HEK293 (cell line): ENCODE measurements at regions not wholly inside any gene's neighbourhood (a gene's known extent, or its start where the extent isn't known, plus 50 kb on each side); places are given as distances from the start of the nearest gene placed in this dataset.

Source experiments
- CTCF ChIA-PET: fragments of 350-600 bp; formaldehyde crosslinking; extraction: SDS; loops from one replicate; lab custom pipeline; 2021; ENCODE audit warnings: antibody characterized with exemption; lab: Yijun Ruan, JAX
- POLR2A ChIA-PET: fragments of 300-600 bp; formaldehyde crosslinking; extraction: SDS; loops from one replicate; lab custom pipeline; 2020; ENCODE audit warnings: antibody characterized with exemption, inconsistent platforms; lab: Yijun Ruan, JAX
- H3K27ac ChIP-seq: fragments of 200-500 bp; sonication (Bioruptor generic); 2 replicates; pipeline ENCODE4 v1.5.1; 2014; ENCODE audit warnings: low read depth, low read length, control low read depth, inconsistent platforms; ENCODE audit errors: extremely low read depth
- H3K36me3 ChIP-seq, 2 experiments: fragments of 200-500 bp in 1 of 2; sonication (Bioruptor generic) in 1 of 2; 1 replicate in 1 of 2; 2 replicates in 1 of 2; pipeline ENCODE4 v1.5.1; 2014 to 2017; ENCODE audit warnings: inconsistent platforms in 2 of 2, low read length in 2 of 2; ENCODE audit not compliant: control insufficient read depth in 2 of 2, insufficient read depth in 1 of 2
- H3K4me1 ChIP-seq: fragments of 200-500 bp; sonication (Bioruptor generic); 2 replicates; pipeline ENCODE4 v1.5.1; 2014; ENCODE audit warnings: mild to moderate bottlenecking, low read length, inconsistent platforms; ENCODE audit not compliant: control insufficient read depth, insufficient read depth
- H3K4me3 ChIP-seq: 2 replicates; pipeline ENCODE4 v1.5.1; 2011; ENCODE audit warnings: low read depth, mild to moderate bottlenecking, control low read depth, low read length, moderate library complexity
- H3K9me3 ChIP-seq: fragments of 200-500 bp; sonication (Bioruptor generic); 2 replicates; pipeline ENCODE4 v1.5.1; 2014; ENCODE audit warnings: low read depth, low read length, inconsistent platforms; ENCODE audit not compliant: control insufficient read depth, insufficient read depth
- BCL11A ChIP-seq: fragments of 450-650 bp; formaldehyde crosslinking; IDR thresholded peaks from 2 replicates; pipeline ENCODE4 v1.5.1; 2016; ENCODE audit warnings: low read depth, missing biosample characterization, missing genetic modification characterization
- CTCF ChIP-seq: fragments of 450-650 bp; formaldehyde crosslinking; IDR thresholded peaks from 2 replicates; pipeline ENCODE4 v1.5.1; 2016; ENCODE audit warnings: missing biosample characterization, missing genetic modification characterization
- FEZF1 ChIP-seq: fragments of 450-650 bp; formaldehyde crosslinking; IDR thresholded peaks from 2 replicates; pipeline ENCODE4 v1.5.1; 2016; ENCODE audit warnings: missing biosample characterization, missing genetic modification characterization
- IKZF3 ChIP-seq: fragments of 450-650 bp; IDR thresholded peaks from 2 replicates; pipeline ENCODE4 v1.5.0; 2018; ENCODE audit warnings: missing biosample characterization, mild to moderate bottlenecking, missing genetic modification characterization, moderate library complexity
- SETDB1 ChIP-seq: IDR thresholded peaks from one replicate; pipeline ENCODE4 v1.6.1; 2017; ENCODE audit warnings: mild to moderate bottlenecking, low read length, moderate library complexity, mixed read lengths; ENCODE audit not compliant: insufficient read length
- ZBTB10 ChIP-seq: fragments of 450-650 bp; formaldehyde crosslinking; IDR thresholded peaks from 2 replicates; pipeline ENCODE4 v1.5.1; 2016; ENCODE audit warnings: missing biosample characterization, missing genetic modification characterization
- ZBTB11 ChIP-seq: fragments of 450-650 bp; formaldehyde crosslinking; conservative IDR thresholded peaks from 2 replicates; pipeline ENCODE4 v1.5.1; 2016; ENCODE audit warnings: low read depth, missing biosample characterization, missing genetic modification characterization
- ZBTB48 ChIP-seq: fragments of 450-650 bp; formaldehyde crosslinking; IDR thresholded peaks from 2 replicates; pipeline ENCODE4 v1.5.1; 2016; ENCODE audit warnings: missing biosample characterization, missing genetic modification characterization
- ZNF132 ChIP-seq: fragments of 450-650 bp; formaldehyde crosslinking; IDR thresholded peaks from 2 replicates; pipeline ENCODE4 v1.5.1; 2017; ENCODE audit warnings: missing biosample characterization, missing genetic modification characterization, borderline replicate concordance
- ZNF221 ChIP-seq: fragments of 450-650 bp; formaldehyde crosslinking; IDR thresholded peaks from 2 replicates; pipeline ENCODE4 v1.5.1; 2017; ENCODE audit warnings: missing biosample characterization, missing genetic modification characterization, borderline replicate concordance
- ZNF48 ChIP-seq: fragments of 450-650 bp; formaldehyde crosslinking; IDR thresholded peaks from 2 replicates; pipeline ENCODE4 v1.5.1; 2016; ENCODE audit warnings: missing biosample characterization, missing genetic modification characterization
- ZNF518A ChIP-seq: fragments of 450-650 bp; formaldehyde crosslinking; conservative IDR thresholded peaks from 2 replicates; pipeline ENCODE4 v1.5.1; 2016; ENCODE audit warnings: low read depth, missing biosample characterization, missing genetic modification characterization
- ZNF580 ChIP-seq: fragments of 450-650 bp; formaldehyde crosslinking; IDR thresholded peaks from 2 replicates; pipeline ENCODE4 v1.5.1; 2016; ENCODE audit warnings: missing biosample characterization, missing genetic modification characterization
- ZNF645 ChIP-seq: fragments of 450-650 bp; formaldehyde crosslinking; IDR thresholded peaks from 2 replicates; pipeline ENCODE4; 2016; ENCODE audit warnings: missing biosample characterization, missing genetic modification characterization
- ZNF76 ChIP-seq: fragments of 450-650 bp; formaldehyde crosslinking; IDR thresholded peaks from 2 replicates; pipeline ENCODE4; 2016; ENCODE audit warnings: low read depth, missing biosample characterization, missing genetic modification characterization, borderline replicate concordance

GRCh38 chr5:115432691-115433090, 111.9 kb downstream of the FEM1C start:
- no peak overlapping the region for H3K4me3 ChIP-seq
- H3K9me3 ChIP-seq = no peaks in the 10 kb centered on the region
- no peaks in the 10 kb centered on the region for H3K36me3 ChIP-seq
- ChIA-PET CTCF (interaction anchor here (0.5 kb wide), 1 partner anchor 127 kb away, joined by 3 read pairs; no protein-coding TSS in a partner anchor), POLR2A (no interaction called here)
- H3K4me1 ChIP-seq = 0 out of 2 replicates have a peak, but pooled peaks cover 5% of the 10 kb centered on the region
- H3K27ac ChIP-seq = no peak overlapping the region
- TF ChIP-seq FEZF1 (tag by site-specific recombination) (peak; percentile 10; the same call in 1 of the 2 replicates), BCL11A (tag by site-specific recombination) (no peak)

GRCh38 chr5:115431116-115431515, 113.5 kb downstream of the FEM1C start:
- H3K4me1 ChIP-seq = 0 out of 2 replicates have a peak, but pooled peaks cover 5% of the 10 kb centered on the region
- ChIA-PET CTCF (no interaction called here), POLR2A (no interaction called here)
- no peaks in the 10 kb centered on the region for H3K9me3 ChIP-seq
- TF ChIP-seq ZBTB10 (tag by site-specific recombination) = no peak
- TF ChIP-seq ZNF48 (tag by site-specific recombination) = no peak
- no peak for TF ChIP-seq ZNF645 (tag by site-specific recombination)
- TF ChIP-seq ZNF76 (tag by site-specific recombination) = no peak
- TF ChIP-seq ZNF580 (tag by site-specific recombination) = no peak
- TF ChIP-seq ZBTB48 (tag by site-specific recombination) = no peak
- TF ChIP-seq SETDB1 = no peak
- TF ChIP-seq ZNF221 (tag by site-specific recombination) = no peak
- no peaks in the 10 kb centered on the region for H3K36me3 ChIP-seq
- no peak overlapping the region for H3K4me3 ChIP-seq
- no peak overlapping the region for H3K27ac ChIP-seq

GRCh38 chr5:115430374-115430773, 114.2 kb downstream of the FEM1C start:
- H3K36me3 ChIP-seq = no peaks in the 10 kb centered on the region
- TF ChIP-seq ZNF132 (tag by site-specific recombination) (no peak), ZNF518A (tag by site-specific recombination) (no peak), ZBTB11 (tag by site-specific recombination) (no peak), CTCF (tag by site-specific recombination) (no peak), IKZF3 (tag by site-specific recombination) (no peak)
- ChIA-PET CTCF (interaction anchor here (0.6 to 1.2 kb wide), 2 partner anchors 144 to 196 kb away, joined by 3 read pairs; no protein-coding TSS in a partner anchor), POLR2A (no interaction called here)
- no peak overlapping the region for H3K4me3 ChIP-seq
- no peaks in the 10 kb centered on the region for H3K9me3 ChIP-seq
- H3K4me1 ChIP-seq = 0 out of 2 replicates have a peak, but pooled peaks cover 5% of the 10 kb centered on the region
- no peak overlapping the region for H3K27ac ChIP-seq
